Hematopoietic multipotent progenitor cell treated with erythropoietin and hydrocortisone succinate and interleukin-3 and kit ligand, for 6 days (in vitro differentiated cells): ENCODE measurements at regions not wholly inside any gene's neighbourhood (a gene's known extent, or its start where the extent isn't known, plus 50 kb on each side); places are given as distances from the start of the nearest gene placed in this dataset.

ENCODE experiments used
- DNase-seq: peaks from one replicate; pipeline ENCODE4 v3.0.0-alpha.2; 2015

- DNase-seq: no peak
Observed at GRCh38 chr21:43301409-43302061, 125.4 kb downstream of the SIK1 start.

GRCh38 chr21:43300496-43301408, 126.2 kb downstream of the SIK1 start:
- DNase-seq: no peak

GRCh38 chr21:43299441-43300277, 127.3 kb downstream of the SIK1 start:
- no peak for DNase-seq

- no peak for DNase-seq
Observed at GRCh38 chr21:43298546-43299440, 128.1 kb downstream of the SIK1 start.

GRCh38 chr21:43297989-43298388, 128.9 kb downstream of the SIK1 start:
- DNase-seq: no peak

GRCh38 chr21:43297391-43297981, 128.7 kb downstream of the CRYAA start:
- no peak for DNase-seq

GRCh38 chr21:43295066-43295958, 126.5 kb downstream of the CRYAA start:
- no peak for DNase-seq

GRCh38 chr21:43294194-43294902, 125.5 kb downstream of the CRYAA start:
- no peak for DNase-seq

GRCh38 chr21:43292866-43293142, 124.0 kb downstream of the CRYAA start:
- DNase-seq: no peak

- DNase-seq: no peak
Observed at GRCh38 chr21:43292041-43292865, 123.4 kb downstream of the CRYAA start.

GRCh38 chr21:43291347-43291950, 122.6 kb downstream of the CRYAA start:
- no peak for DNase-seq

- no peak for DNase-seq
Observed at GRCh38 chr21:43290421-43291346, 121.9 kb downstream of the CRYAA start.

- no peak for DNase-seq
Observed at GRCh38 chr21:43289966-43290365, 121.2 kb downstream of the CRYAA start.

- no peak for DNase-seq
Observed at GRCh38 chr21:43289442-43289841, 120.6 kb downstream of the CRYAA start.

- DNase-seq: no peak
Observed at GRCh38 chr21:43287795-43288755, 119.3 kb downstream of the CRYAA start.

- DNase-seq: no peak
Observed at GRCh38 chr21:43287111-43287760, 118.4 kb downstream of the CRYAA start.
